Chondrocyte (in vitro differentiated cells): ENCODE measurements at regions not wholly inside any gene's neighbourhood (a gene's known extent, or its start where the extent isn't known, plus 50 kb on each side); places are given as distances from the start of the nearest gene placed in this dataset.

ENCODE experiments used
- DNase-seq: peaks from one replicate; pipeline ENCODE4 v3.0.0; 2021; ENCODE audit warnings: mixed read lengths, low spot score
- H3K27ac Mint-ChIP-seq: one replicate; pipeline ENCODE4 v1.8.0; 2021; ENCODE audit warnings: mild to moderate bottlenecking, moderate library complexity, mixed read lengths; ENCODE audit not compliant: unreplicated experiment
- H3K27me3 Mint-ChIP-seq: 2 replicates; pipeline ENCODE4 v1.8.0; 2021; ENCODE audit warnings: low read depth, mixed read lengths
- H3K36me3 Mint-ChIP-seq: 2 replicates; pipeline ENCODE4 v1.8.0; 2021; ENCODE audit warnings: low read depth, mixed read lengths
- H3K4me1 Mint-ChIP-seq: 2 replicates; pipeline ENCODE4 v1.8.0; 2021; ENCODE audit warnings: low read depth, mild to moderate bottlenecking, mixed read lengths
- H3K4me3 Mint-ChIP-seq: one replicate; pipeline ENCODE4 v1.8.0; 2021; ENCODE audit warnings: mild to moderate bottlenecking, moderate library complexity, mixed read lengths; ENCODE audit not compliant: unreplicated experiment
- H3K9me3 Mint-ChIP-seq: 2 replicates; pipeline ENCODE4 v1.8.0; 2021; ENCODE audit warnings: low read depth, mixed read lengths
- CTCF ChIP-seq: fragments of 200-600 bp; sonication (generic); IDR thresholded peaks from 2 replicates; pipeline ENCODE4 v1.5.0; 2021; ENCODE audit warnings: antibody characterized with exemption, mild to moderate bottlenecking, moderate library complexity

DNA sequence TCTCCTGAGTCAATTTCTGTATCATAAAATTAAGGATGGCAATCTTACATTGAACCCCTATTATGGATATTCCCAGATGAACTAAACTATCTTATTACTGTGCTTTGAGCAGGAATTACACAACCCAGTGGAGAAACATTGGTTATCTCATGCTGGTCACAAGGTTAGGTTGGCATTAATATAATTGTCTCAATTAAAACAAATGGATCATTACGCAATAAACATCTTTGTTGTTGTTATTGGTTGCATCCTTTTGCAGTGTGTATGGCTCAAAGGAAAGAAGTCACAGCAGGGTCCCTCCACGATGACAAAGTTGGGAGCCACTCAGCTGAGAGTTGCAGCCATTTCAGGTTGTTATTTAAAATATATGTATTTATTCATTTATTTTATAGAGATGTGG lies 297.0 kb upstream of the KLF4 start:
- Mint-ChIP-seq H3K4me1 (peaks cover 7% of the 10 kb centered on the region), H3K4me3 (no peak overlapping the region), H3K27me3 (peaks cover 16% of the 10 kb centered on the region), H3K9me3 (no peaks in the 10 kb centered on the region), H3K36me3 (no peaks in the 10 kb centered on the region), H3K27ac (no peak overlapping the region)
- DNase-seq: no peak
- TF ChIP-seq CTCF: no peak

DNA sequence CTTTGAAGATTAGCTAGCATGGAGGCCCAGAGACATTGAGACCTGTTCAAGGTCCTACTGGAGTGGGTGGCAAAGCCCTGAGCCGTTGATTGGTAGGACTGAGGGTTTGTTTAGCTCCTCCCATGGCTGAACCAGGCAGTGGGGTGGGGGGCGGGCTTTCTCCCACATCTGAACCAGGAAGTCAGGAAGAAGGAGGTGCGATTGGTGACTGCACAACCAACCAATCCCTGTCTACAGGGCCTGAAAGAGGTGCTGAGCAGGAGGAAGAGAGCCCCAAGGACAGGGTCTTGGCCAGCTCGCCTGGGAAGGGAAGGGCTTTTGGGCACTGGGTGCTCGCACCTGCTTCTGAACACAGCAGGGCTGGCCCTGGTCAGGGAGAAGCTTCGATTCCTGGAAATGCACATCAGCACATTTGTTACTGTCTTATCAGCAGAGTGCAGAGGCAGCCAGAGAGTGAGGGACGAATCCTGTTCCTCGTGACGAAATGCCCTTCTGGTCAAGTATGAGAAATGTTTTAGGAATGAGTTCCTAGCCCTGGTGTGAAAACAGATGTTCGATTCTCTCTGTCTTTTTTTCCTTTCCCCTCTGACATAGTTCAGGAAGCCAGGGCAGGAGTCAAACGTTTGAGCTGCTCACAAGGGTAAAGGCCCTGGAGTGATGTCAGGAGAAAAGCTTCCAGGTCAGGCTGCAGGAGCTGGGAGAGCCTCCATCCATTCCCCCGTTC lies 294.8 kb upstream of the KLF4 start:
- no peak for TF ChIP-seq CTCF
- no peak overlapping the region for H3K4me3 Mint-ChIP-seq
- H3K4me1 Mint-ChIP-seq: peaks cover 7% of the 10 kb centered on the region
- H3K9me3 Mint-ChIP-seq: no peaks in the 10 kb centered on the region
- peaks cover 7% of the 10 kb centered on the region for H3K27me3 Mint-ChIP-seq
- DNase-seq: no peak
- H3K27ac Mint-ChIP-seq: no peak overlapping the region
- H3K36me3 Mint-ChIP-seq: no peaks in the 10 kb centered on the region

DNA sequence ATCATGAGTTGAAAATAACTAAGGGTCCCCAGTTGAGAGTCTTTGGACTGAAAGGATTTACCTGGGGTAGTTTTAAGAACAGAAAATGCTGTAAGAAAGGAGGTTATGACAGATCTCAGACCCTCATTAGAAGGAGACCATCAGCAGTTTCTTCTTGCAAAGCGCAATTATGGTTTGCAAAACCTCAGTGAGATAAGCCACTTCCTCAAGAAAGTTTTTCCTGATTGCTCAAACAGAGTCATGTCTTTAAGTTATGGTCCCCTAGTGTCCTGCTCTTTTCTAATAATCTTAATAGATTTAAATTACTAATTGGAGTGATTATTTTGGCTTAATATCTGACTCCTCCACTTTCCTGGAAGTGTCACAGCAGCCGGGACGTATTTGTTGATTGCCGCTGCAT lies 293.2 kb upstream of the KLF4 start:
- peaks cover 1% of the 10 kb centered on the region for H3K27me3 Mint-ChIP-seq
- H3K4me3 Mint-ChIP-seq: no peak overlapping the region

GRCh38 chr9:107782381-107782780 lies 292.8 kb upstream of the KLF4 start:
- Mint-ChIP-seq H3K4me3 (no peak overlapping the region), H3K36me3 (no peaks in the 10 kb centered on the region), H3K27me3 (peaks cover 1% of the 10 kb centered on the region), H3K9me3 (no peaks in the 10 kb centered on the region), H3K27ac (no peak overlapping the region), H3K4me1 (peaks cover 7% of the 10 kb centered on the region)
- DNase-seq: no peak
- TF ChIP-seq CTCF: no peak

More for the DNA sequence above, 293.2 kb upstream of the KLF4 start:
- TF ChIP-seq CTCF: no peak
- Mint-ChIP-seq H3K36me3 (no peaks in the 10 kb centered on the region), H3K27ac (no peak overlapping the region), H3K4me1 (peaks cover 7% of the 10 kb centered on the region), H3K9me3 (no peaks in the 10 kb centered on the region)
- DNase-seq: no peak

GRCh38 chr9:107780960-107781359 lies 291.4 kb upstream of the KLF4 start:
- Mint-ChIP-seq H3K4me3 (no peak overlapping the region), H3K27me3 (peaks cover 1% of the 10 kb centered on the region), H3K36me3 (no peaks in the 10 kb centered on the region), H3K27ac (no peak overlapping the region), H3K9me3 (no peaks in the 10 kb centered on the region), H3K4me1 (peaks cover 7% of the 10 kb centered on the region)
- TF ChIP-seq CTCF: no peak
- DNase-seq: no peak
